ENCODE measurements at regions not wholly inside any gene's neighbourhood (a gene's known extent, or its start where the extent isn't known, plus 50 kb on each side); places are given as distances from the start of the nearest gene placed in this dataset.

GRCh38 chr10:16274911-16275310 lies 161.9 kb upstream of the PTER start:
- TF ChIP-seq EP300 (IDR thresholded peaks at IDR 0.05): no peak
- TF ChIP-seq POLR2A (IDR thresholded peaks at IDR 0.05): no peak
- TF ChIP-seq CTCF (IDR thresholded peaks at IDR 0.05): no peak

All from ovary (tissue), 3 donors.